CD8-positive, alpha-beta memory T cell (primary cell): ENCODE measurements at regions not wholly inside any gene's neighbourhood (a gene's known extent, or its start where the extent isn't known, plus 50 kb on each side); places are given as distances from the start of the nearest gene placed in this dataset.
"Not testable (repeated sequence)": the region's sequence is repeated elsewhere in the genome, so short reads cannot be mapped to it uniquely, and the experiment has no call there.

Source experiments
- CTCF ChIA-PET: fragments of 350-600 bp; sonication (Branson Sonifier 250); formaldehyde crosslinking; loops from one replicate; lab custom pipeline; 2021; ENCODE audit warnings: antibody characterized with exemption; lab: Charles Lee
- POLR2A ChIA-PET: fragments of 350-600 bp; sonication (Branson Sonifier 250); formaldehyde crosslinking; loops from one replicate; lab custom pipeline; 2021; ENCODE audit warnings: antibody characterized with exemption; lab: Charles Lee
- DNase-seq, 5 donors: peaks; one replicate each; pipeline versions ENCODE4 v3.0.0 to v3.0.0-alpha.2; 2020 to 2022; ENCODE audit warnings: mixed read lengths in 1 of 5
- H3K27ac ChIP-seq: one replicate; pipeline ENCODE4 v1.7.0; 2013; ENCODE audit warnings: low read depth, mild to moderate bottlenecking, low read length, moderate library complexity
- H3K27me3 ChIP-seq: 2 replicates; pipeline ENCODE4 v1.7.0; 2013; ENCODE audit warnings: low read length, mild to moderate bottlenecking; ENCODE audit not compliant: insufficient read depth, poor library complexity, severe bottlenecking
- H3K36me3 ChIP-seq: 2 replicates; pipeline ENCODE4 v1.7.0; 2013; ENCODE audit warnings: mild to moderate bottlenecking, low read length, moderate library complexity; ENCODE audit not compliant: insufficient read depth
- H3K4me1 ChIP-seq: 2 replicates; pipeline ENCODE4 v1.7.0; 2013; ENCODE audit warnings: mild to moderate bottlenecking, low read length, moderate library complexity; ENCODE audit not compliant: insufficient read depth
- H3K4me3 ChIP-seq: 2 replicates; pipeline ENCODE4 v1.7.0; 2013; ENCODE audit warnings: mild to moderate bottlenecking, low read length
- H3K9me3 ChIP-seq: 2 replicates; pipeline ENCODE4 v1.7.0; 2013; ENCODE audit warnings: mild to moderate bottlenecking, low read length
- H3K27ac Mint-ChIP-seq, 8 donors: one replicate each; pipeline ENCODE4 v1.8.0; 2020 to 2021; ENCODE audit warnings: mixed read lengths in 8 of 8, mild to moderate bottlenecking in 6 of 8, inconsistent platforms in 3 of 8, moderate library complexity in 3 of 8
- H3K27me3 Mint-ChIP-seq, 2 donors: one replicate each; pipeline ENCODE4 v1.8.0; 2020 to 2021; ENCODE audit warnings: mixed read lengths in 2 of 2, mild to moderate bottlenecking in 1 of 2, moderate library complexity in 1 of 2
- H3K36me3 Mint-ChIP-seq, 3 donors: one replicate each; pipeline ENCODE4 v1.8.0; 2020 to 2021; ENCODE audit warnings: mixed read lengths in 3 of 3, inconsistent platforms in 1 of 3, mild to moderate bottlenecking in 1 of 3
- H3K4me1 Mint-ChIP-seq, 3 donors: one replicate each; pipeline ENCODE4 v1.8.0; 2020 to 2021; ENCODE audit warnings: mixed read lengths in 3 of 3, inconsistent platforms in 1 of 3, mild to moderate bottlenecking in 1 of 3
- H3K4me3 Mint-ChIP-seq, 7 donors: one replicate each; pipeline ENCODE4 v1.8.0; 2020 to 2021; ENCODE audit warnings: mixed read lengths in 7 of 7, mild to moderate bottlenecking in 6 of 7, moderate library complexity in 4 of 7, inconsistent platforms in 2 of 7
- H3K9me3 Mint-ChIP-seq, 5 donors: one replicate each; pipeline ENCODE4 v1.8.0; 2020 to 2022; ENCODE audit warnings: mixed read lengths in 5 of 5, mild to moderate bottlenecking in 3 of 5, moderate library complexity in 2 of 5, inconsistent platforms in 1 of 5

DNA sequence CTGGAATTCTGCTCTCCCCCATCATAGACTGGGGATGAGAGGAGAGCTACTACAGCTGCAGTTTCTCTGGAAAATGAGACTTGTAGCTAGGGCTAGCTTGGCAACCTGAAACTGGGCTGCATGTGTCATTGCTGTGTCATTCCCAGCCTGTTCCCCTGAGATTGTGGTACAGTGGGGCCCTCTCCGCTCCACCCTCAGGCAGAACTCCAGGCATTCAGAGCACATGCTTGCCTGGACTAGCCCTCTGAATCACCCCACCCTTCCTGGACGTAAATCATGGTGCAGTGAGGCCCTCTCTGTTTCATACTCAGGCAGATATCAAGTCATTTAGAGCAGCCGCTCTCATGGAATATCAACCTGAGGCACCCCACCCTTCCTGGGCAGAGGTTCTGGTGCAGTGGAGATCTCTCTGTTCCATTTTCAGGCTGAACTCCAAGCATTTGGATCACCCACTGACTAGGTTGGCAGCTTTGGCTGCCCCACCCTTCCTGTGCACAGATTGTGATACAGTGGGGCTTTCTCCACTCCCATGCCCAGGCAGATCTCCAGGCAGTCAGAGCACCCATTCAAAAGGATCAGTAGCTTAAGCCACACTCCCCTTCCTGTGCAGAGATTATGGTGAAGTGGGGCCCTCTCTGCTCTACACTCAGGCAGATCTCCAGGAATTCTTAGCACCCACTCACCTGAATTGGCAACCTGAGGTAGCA, 274.4 kb downstream of the C11orf87 start:
- H3K36me3 ChIP-seq, result no peaks in the 10 kb centered on the region
- H3K36me3 Mint-ChIP-seq, result no peaks in the 10 kb centered on the region
- H3K4me3 ChIP-seq, result no peak overlapping the region
- DNase-seq, result no peak
- no peaks in the 10 kb centered on the region for H3K27me3 ChIP-seq
- H3K9me3 ChIP-seq, result no peaks in the 10 kb centered on the region
- no peaks in the 10 kb centered on the region for H3K4me1 ChIP-seq
- H3K27ac Mint-ChIP-seq, result no peak overlapping the region
- ChIA-PET CTCF (no interaction called here), POLR2A (no interaction called here)
- H3K27me3 Mint-ChIP-seq, result peaks cover 0 to 6% of the 10 kb centered on the region in 2 donors
- H3K9me3 Mint-ChIP-seq, result peaks cover 27 to 36% (median 29%) of the 10 kb centered on the region in 5 donors
- no peaks in the 10 kb centered on the region for H3K4me1 Mint-ChIP-seq
- no peak overlapping the region for H3K27ac ChIP-seq
- H3K4me3 Mint-ChIP-seq, result no peak overlapping the region

GRCh38 chr11:109697140-109697843, 275.3 kb downstream of the C11orf87 start:
- DNase-seq, result no peak
- H3K27ac Mint-ChIP-seq, result no peak overlapping the region
- no peak overlapping the region for H3K4me3 ChIP-seq
- no peak overlapping the region for H3K4me3 Mint-ChIP-seq
- no peak overlapping the region for H3K27ac ChIP-seq
- no peaks in the 10 kb centered on the region for H3K27me3 ChIP-seq
- no peaks in the 10 kb centered on the region for H3K36me3 ChIP-seq
- no peaks in the 10 kb centered on the region for H3K9me3 ChIP-seq
- H3K4me1 ChIP-seq, result no peaks in the 10 kb centered on the region
- H3K4me1 Mint-ChIP-seq, result no peaks in the 10 kb centered on the region
- ChIA-PET CTCF (no interaction called here), POLR2A (no interaction called here)
- H3K36me3 Mint-ChIP-seq, result no peaks in the 10 kb centered on the region
- H3K9me3 Mint-ChIP-seq, result peaks cover 26 to 36% (median 29%) of the 10 kb centered on the region in 5 donors
- H3K27me3 Mint-ChIP-seq, result peaks cover 0 to 6% of the 10 kb centered on the region in 2 donors

DNA sequence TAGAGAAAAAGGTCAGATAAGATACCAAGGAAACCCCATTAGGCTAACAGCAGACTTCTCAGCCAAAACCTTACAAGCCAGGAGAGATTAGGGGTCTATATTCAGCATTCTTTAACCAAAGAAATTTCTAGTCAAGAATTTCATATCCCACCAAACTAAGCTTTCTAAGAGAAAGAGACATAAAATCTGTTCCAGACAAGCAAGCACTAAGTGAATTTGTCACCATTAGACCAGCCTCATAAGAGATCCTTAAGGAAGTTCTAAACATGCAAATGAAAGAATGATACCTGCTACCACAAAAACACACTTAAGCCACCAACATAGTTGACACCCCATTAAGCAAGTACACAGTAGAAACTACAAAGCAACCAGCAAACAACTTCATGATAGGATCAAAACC, 276.2 kb downstream of the C11orf87 start:
- ChIA-PET CTCF (no interaction called here), POLR2A (no interaction called here)
- Histone ChIP-seq H3K27ac (no peak overlapping the region), H3K4me1 (no peaks in the 10 kb centered on the region), H3K9me3 (no peaks in the 10 kb centered on the region), H3K4me3 (no peak overlapping the region), H3K36me3 (no peaks in the 10 kb centered on the region), H3K27me3 (no peaks in the 10 kb centered on the region)
- Mint-ChIP-seq H3K27ac (no peak overlapping the region), H3K27me3 (peaks cover 0 to 4% of the 10 kb centered on the region in 2 donors), H3K4me3 (no peak overlapping the region), H3K9me3 (peaks cover 26 to 36% (median 29%) of the 10 kb centered on the region in 5 donors), H3K4me1 (no peaks in the 10 kb centered on the region), H3K36me3 (no peaks in the 10 kb centered on the region)
- no peak for DNase-seq

DNA sequence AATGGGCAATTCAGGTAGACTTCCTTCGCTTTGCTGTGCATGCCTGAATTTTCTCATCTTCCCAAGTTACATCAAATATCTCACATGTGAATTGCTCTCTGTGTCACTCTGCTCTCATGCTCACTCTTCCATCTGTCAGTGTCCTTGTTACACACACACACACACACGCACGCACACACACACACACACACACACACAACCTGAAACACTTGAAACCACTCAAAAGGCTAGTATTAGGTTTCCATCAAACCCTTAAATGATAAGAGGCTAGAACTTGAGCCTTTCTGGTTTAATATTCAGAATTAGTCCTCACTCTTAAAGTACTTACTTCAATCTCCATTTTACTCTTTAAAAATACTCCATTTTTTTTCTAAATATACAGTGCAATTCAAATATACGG, 282.4 kb downstream of the C11orf87 start:
- ChIA-PET CTCF (no interaction called here), POLR2A (no interaction called here)
- Histone ChIP-seq H3K36me3 (no peaks in the 10 kb centered on the region), H3K27ac (no peak overlapping the region), H3K27me3 (no peaks in the 10 kb centered on the region), H3K4me1 (no peaks in the 10 kb centered on the region), H3K4me3 (no peak overlapping the region), H3K9me3 (no peaks in the 10 kb centered on the region)
- Mint-ChIP-seq H3K27me3 (no peaks in the 10 kb centered on the region), H3K4me1 (no peaks in the 10 kb centered on the region), H3K9me3 (peaks cover 0 to 11% (median 5%) of the 10 kb centered on the region in 5 donors), H3K27ac (no peak overlapping the region), H3K4me3 (no peak overlapping the region), H3K36me3 (no peaks in the 10 kb centered on the region)
- DNase-seq, result no peak

DNA sequence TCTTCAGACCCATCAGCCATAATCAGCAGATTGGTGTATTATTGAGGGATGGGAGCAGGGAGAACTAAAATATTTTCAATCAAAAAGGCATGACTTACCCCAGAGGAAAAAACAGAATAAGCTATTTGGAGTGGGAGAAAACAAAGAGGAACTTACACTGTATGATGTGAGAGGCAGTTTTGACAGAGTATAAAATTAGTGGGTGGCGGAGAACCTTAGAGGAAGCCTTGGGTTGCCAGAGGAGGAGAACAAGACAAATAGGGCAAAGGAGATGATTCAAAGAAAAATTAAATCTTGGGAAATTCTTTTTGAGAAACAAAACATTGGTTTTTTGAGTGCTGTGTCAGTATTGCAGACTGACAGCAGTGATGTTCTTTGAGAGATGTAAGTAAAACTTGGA, 285.0 kb downstream of the C11orf87 start:
- Histone ChIP-seq H3K4me3 (no peak overlapping the region), H3K4me1 (no peaks in the 10 kb centered on the region), H3K27me3 (no peaks in the 10 kb centered on the region), H3K36me3 (no peaks in the 10 kb centered on the region), H3K9me3 (no peaks in the 10 kb centered on the region), H3K27ac (no peak overlapping the region)
- H3K27ac Mint-ChIP-seq, result no peak overlapping the region
- H3K27me3 Mint-ChIP-seq, result no peaks in the 10 kb centered on the region
- peaks cover 0 to 5% (median 3%) of the 10 kb centered on the region in 5 donors for H3K9me3 Mint-ChIP-seq
- ChIA-PET POLR2A (no interaction called here), CTCF (no interaction called here)
- DNase-seq, result no peak
- H3K4me1 Mint-ChIP-seq, result no peaks in the 10 kb centered on the region
- no peaks in the 10 kb centered on the region for H3K36me3 Mint-ChIP-seq
- no peak overlapping the region for H3K4me3 Mint-ChIP-seq

DNA sequence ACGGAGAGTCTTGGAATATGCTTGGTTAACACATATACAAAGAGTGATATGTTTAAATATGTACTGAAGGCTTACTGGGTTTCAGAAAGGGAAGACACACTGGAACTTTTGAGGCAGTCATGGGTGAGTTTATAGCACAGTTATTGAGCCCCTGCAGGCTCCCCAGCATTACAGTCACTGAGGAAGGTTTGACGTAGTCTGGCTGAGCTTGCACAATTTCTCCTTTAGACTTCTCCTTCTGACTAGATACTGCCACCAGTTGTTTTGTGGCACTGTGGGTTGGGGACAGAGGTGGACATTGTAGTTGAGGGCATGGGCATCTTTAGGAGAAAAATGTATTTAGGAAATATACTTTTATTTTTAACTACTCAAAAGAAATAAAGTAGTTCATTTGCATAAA, 285.4 kb downstream of the C11orf87 start:
- POLR2A ChIA-PET, result no interaction called here
- Histone ChIP-seq H3K4me3 (no peak overlapping the region), H3K27ac (no peak overlapping the region), H3K27me3 (no peaks in the 10 kb centered on the region), H3K9me3 (no peaks in the 10 kb centered on the region), H3K36me3 (no peaks in the 10 kb centered on the region), H3K4me1 (no peaks in the 10 kb centered on the region)
- no peak for DNase-seq
- no peak overlapping the region for H3K27ac Mint-ChIP-seq
- H3K27me3 Mint-ChIP-seq, result no peaks in the 10 kb centered on the region
- H3K36me3 Mint-ChIP-seq, result no peaks in the 10 kb centered on the region
- H3K4me3 Mint-ChIP-seq, result no peak overlapping the region
- CTCF ChIA-PET, result no interaction called here
- peaks cover 0 to 5% (median 3%) of the 10 kb centered on the region in 5 donors for H3K9me3 Mint-ChIP-seq
- no peaks in the 10 kb centered on the region for H3K4me1 Mint-ChIP-seq

DNA sequence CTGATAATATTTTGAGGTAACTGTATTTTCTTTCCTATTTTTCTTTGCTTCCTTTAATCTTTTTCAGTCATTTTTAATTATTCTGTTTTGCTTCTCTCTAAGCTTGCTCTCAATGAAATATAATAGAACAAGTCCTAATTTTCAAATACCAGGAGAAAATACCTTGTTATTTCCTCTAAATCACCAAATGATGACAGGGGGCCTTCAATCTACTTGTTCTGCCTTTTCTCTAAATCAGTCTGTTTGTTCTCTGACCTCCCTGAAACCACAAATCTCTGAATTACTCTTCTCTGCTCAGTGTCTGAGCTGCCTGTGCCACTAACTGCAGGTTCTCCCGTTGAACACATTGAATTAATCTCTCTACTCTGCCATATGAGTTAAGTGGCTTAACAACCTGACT, 286.2 kb downstream of the C11orf87 start:
- H3K27ac ChIP-seq, result no peak overlapping the region
- no peaks in the 10 kb centered on the region for H3K4me1 ChIP-seq
- CTCF ChIA-PET, result no interaction called here
- no peaks in the 10 kb centered on the region for H3K9me3 ChIP-seq
- no peaks in the 10 kb centered on the region for H3K4me1 Mint-ChIP-seq
- POLR2A ChIA-PET, result no interaction called here
- H3K4me3 ChIP-seq, result no peak overlapping the region
- H3K27me3 ChIP-seq, result no peaks in the 10 kb centered on the region
- peaks cover 0 to 5% (median 3%) of the 10 kb centered on the region in 5 donors for H3K9me3 Mint-ChIP-seq
- no peak overlapping the region for H3K27ac Mint-ChIP-seq
- H3K4me3 Mint-ChIP-seq, result no peak overlapping the region
- no peaks in the 10 kb centered on the region for H3K36me3 Mint-ChIP-seq
- no peaks in the 10 kb centered on the region for H3K27me3 Mint-ChIP-seq
- DNase-seq, result no peak
- no peaks in the 10 kb centered on the region for H3K36me3 ChIP-seq

DNA sequence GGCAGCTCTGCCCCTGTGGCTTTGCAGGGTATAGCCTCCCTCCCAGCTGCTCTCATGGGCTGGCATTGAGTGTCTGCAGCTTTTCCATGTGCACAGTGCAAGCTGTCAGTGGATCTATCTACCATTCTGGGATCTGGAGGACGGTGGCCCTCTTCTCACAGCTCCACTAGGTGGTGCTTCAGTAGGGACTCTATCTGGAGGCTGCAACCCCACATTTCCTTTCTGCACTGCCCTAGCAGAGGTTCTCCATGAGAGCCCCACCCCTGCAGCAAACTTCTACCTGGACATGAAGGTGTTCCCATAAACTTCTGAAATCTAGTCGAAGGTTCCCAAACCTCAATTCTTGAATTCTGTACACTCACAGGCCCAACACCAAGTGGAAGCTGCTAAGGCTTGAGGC, 292.5 kb downstream of the C11orf87 start:
- DNase-seq, H3K4me3 ChIP-seq, CTCF ChIA-PET, H3K4me1 Mint-ChIP-seq, H3K27me3 Mint-ChIP-seq, H3K4me3 Mint-ChIP-seq, H3K27ac Mint-ChIP-seq, H3K9me3 ChIP-seq, H3K4me1 ChIP-seq, H3K36me3 ChIP-seq, H3K27ac ChIP-seq, H3K27me3 ChIP-seq, H3K36me3 Mint-ChIP-seq, POLR2A ChIA-PET: not testable (repeated sequence)
- peaks cover 9 to 19% (median 12%) of the 10 kb centered on the region in 5 donors for H3K9me3 Mint-ChIP-seq
